HL-60 (cell line): ENCODE measurements at regions not wholly inside any gene's neighbourhood (a gene's known extent, or its start where the extent isn't known, plus 50 kb on each side); places are given as distances from the start of the nearest gene placed in this dataset.

ENCODE experiments used
- DNase-seq, 2 experiments: peaks; one replicate each; pipeline ENCODE4 v3.0.0-alpha.2; 2010 to 2020; ENCODE audit warnings: low read depth in 1 of 2, low spot score in 1 of 2
- H3K27ac ChIP-seq: fragments of 250-450 bp; sonication (Bioruptor Pico); replicated peaks from 2 replicates; pipeline ENCODE4 v1.5.1; 2020; ENCODE audit warnings: mild to moderate bottlenecking, moderate library complexity
- H3K27me3 ChIP-seq: fragments of 250-450 bp; sonication (Bioruptor Pico); 2 replicates; pipeline ENCODE4 v1.5.1; 2021; ENCODE audit warnings: mild to moderate bottlenecking, moderate library complexity; ENCODE audit not compliant: insufficient read depth, poor library complexity, severe bottlenecking
- H3K4me3 ChIP-seq: replicated peaks from 2 replicates; pipeline ENCODE4 v1.5.1; 2011; ENCODE audit warnings: mild to moderate bottlenecking, control low read depth, low read length; ENCODE audit not compliant: insufficient read depth
- CTCF ChIP-seq: IDR thresholded peaks from one replicate; pipeline ENCODE4 v1.5.1; 2011; ENCODE audit warnings: low read length, control low read depth, inconsistent platforms; ENCODE audit not compliant: insufficient read depth
- GABPA ChIP-seq: IDR thresholded peaks from 2 replicates; pipeline ENCODE4 v1.6.1; 2012; ENCODE audit warnings: low read depth
- POLR2AphosphoS5 ChIP-seq: IDR thresholded peaks from 2 replicates; pipeline ENCODE4 v1.6.1; 2012; ENCODE audit warnings: low read depth
- REST ChIP-seq: IDR thresholded peaks from 2 replicates; pipeline ENCODE4 v1.6.1; 2012; ENCODE audit warnings: low read depth; ENCODE audit not compliant: insufficient replicate concordance
- SPI1 ChIP-seq: IDR thresholded peaks from 2 replicates; pipeline ENCODE4 v1.6.1; 2012; ENCODE audit warnings: low read depth, mild to moderate bottlenecking, borderline replicate concordance

GRCh38 chr9:7912037-7912535 is 112.5 kb upstream of the DMAC1 start:
- Histone ChIP-seq H3K27ac (no peak overlapping the region), H3K4me3 (no peak overlapping the region), H3K27me3 (no peaks in the 10 kb centered on the region)
- TF ChIP-seq SPI1 (no peak), POLR2AphosphoS5 (no peak), GABPA (no peak), REST (no peak), CTCF (no peak)
- no peak for DNase-seq

GRCh38 chr9:7910426-7911020 is 110.9 kb upstream of the DMAC1 start:
- no peak for DNase-seq
- Histone ChIP-seq H3K27me3 (no peaks in the 10 kb centered on the region), H3K27ac (no peak overlapping the region), H3K4me3 (no peak overlapping the region)
- TF ChIP-seq CTCF (no peak), POLR2AphosphoS5 (no peak), REST (no peak), SPI1 (no peak), GABPA (no peak)

GRCh38 chr9:7909537-7909936 is 110.0 kb upstream of the DMAC1 start:
- DNase-seq = no peak
- Histone ChIP-seq H3K4me3 (no peak overlapping the region), H3K27me3 (no peaks in the 10 kb centered on the region), H3K27ac (no peak overlapping the region)
- TF ChIP-seq SPI1 (no peak), GABPA (no peak), REST (no peak), POLR2AphosphoS5 (no peak), CTCF (no peak)
